Mesenchymal stem cell (in vitro differentiated cells and primary cell): ENCODE measurements at regions not wholly inside any gene's neighbourhood (a gene's known extent, or its start where the extent isn't known, plus 50 kb on each side); places are given as distances from the start of the nearest gene placed in this dataset.

Source experiments
- DNase-seq: peaks from one replicate; pipeline ENCODE4 v3.0.0-alpha.2; 2013
- H2AFZ ChIP-seq: one replicate; pipeline ENCODE4 v1.6.1; 2013; ENCODE audit warnings: low read depth, mild to moderate bottlenecking, control low read depth, inconsistent platforms, low read length, moderate library complexity
- H2AK5ac ChIP-seq: 2 replicates; pipeline ENCODE4 v1.6.1; 2013; ENCODE audit warnings: low read length, moderate library complexity, mild to moderate bottlenecking, inconsistent platforms; ENCODE audit not compliant: severe bottlenecking
- H2BK120ac ChIP-seq: one replicate; pipeline ENCODE4 v1.6.1; 2013; ENCODE audit warnings: low read depth, mild to moderate bottlenecking, inconsistent platforms, low read length, moderate library complexity
- H2BK12ac ChIP-seq, 2 experiments: one replicate each; pipeline ENCODE4 v1.6.1; 2013; ENCODE audit warnings: inconsistent platforms in 2 of 2, low read length in 2 of 2, mild to moderate bottlenecking in 2 of 2, moderate library complexity in 2 of 2, control low read depth in 1 of 2
- H2BK15ac ChIP-seq: one replicate; pipeline ENCODE4 v1.6.1; 2013; ENCODE audit warnings: mild to moderate bottlenecking, low read depth, inconsistent platforms; ENCODE audit not compliant: poor library complexity, severe bottlenecking
- H2BK5ac ChIP-seq: 2 replicates; pipeline ENCODE4 v1.6.1; 2013; ENCODE audit warnings: low read depth, mild to moderate bottlenecking, low read length, control low read depth, inconsistent platforms; ENCODE audit not compliant: poor library complexity, severe bottlenecking
- H3K14ac ChIP-seq, 2 experiments: one replicate each; pipeline ENCODE4 v1.6.1; 2013; ENCODE audit warnings: inconsistent platforms in 2 of 2, low read length in 2 of 2, control low read depth in 1 of 2, mild to moderate bottlenecking in 1 of 2, moderate library complexity in 1 of 2
- H3K18ac ChIP-seq, 2 experiments: one replicate each; pipeline ENCODE4 v1.6.1; 2013; ENCODE audit warnings: inconsistent platforms in 2 of 2, low read length in 2 of 2, control low read depth in 1 of 2, low read depth in 1 of 2, mild to moderate bottlenecking in 1 of 2
- H3K23ac ChIP-seq, 2 experiments: one replicate each; pipeline ENCODE4 v1.6.1; 2013; ENCODE audit warnings: inconsistent platforms in 2 of 2, low read length in 2 of 2, mild to moderate bottlenecking in 2 of 2, moderate library complexity in 2 of 2, control low read depth in 1 of 2
- H3K27ac ChIP-seq: 2 replicates; pipeline ENCODE4 v1.5.1; 2013; ENCODE audit warnings: mild to moderate bottlenecking, moderate library complexity, low read length, control low read depth, inconsistent platforms; ENCODE audit not compliant: poor library complexity, severe bottlenecking
- H3K27me3 ChIP-seq, 2 experiments: 2 replicates each; pipeline versions ENCODE4 v1.6.1 to v1.7.0; 2013; ENCODE audit warnings: low read length in 2 of 2, mild to moderate bottlenecking in 2 of 2, moderate library complexity in 2 of 2, control low read depth in 1 of 2, inconsistent platforms in 1 of 2; ENCODE audit not compliant: control insufficient read depth in 1 of 2, insufficient read depth in 1 of 2
- H3K36me3 ChIP-seq, 2 experiments: 2 replicates each; pipeline versions ENCODE4 v1.6.1 to v1.7.0; 2013; ENCODE audit warnings: low read length in 2 of 2, control low read depth in 1 of 2, inconsistent platforms in 1 of 2, low read depth in 1 of 2, mild to moderate bottlenecking in 1 of 2; ENCODE audit not compliant: insufficient read depth in 2 of 2, control insufficient read depth in 1 of 2
- H3K4ac ChIP-seq, 2 experiments: one replicate each; pipeline ENCODE4 v1.6.1; 2013; ENCODE audit warnings: inconsistent platforms in 2 of 2, low read length in 2 of 2, mild to moderate bottlenecking in 2 of 2, moderate library complexity in 2 of 2, control low read depth in 1 of 2, low read depth in 1 of 2
- H3K4me1 ChIP-seq: 2 replicates; pipeline ENCODE4 v1.6.1; 2013; ENCODE audit warnings: low read depth, low read length, control low read depth; ENCODE audit not compliant: control insufficient read depth, insufficient read depth
- H3K4me2 ChIP-seq: 2 replicates; pipeline ENCODE4 v1.6.1; 2013; ENCODE audit warnings: low read length, mild to moderate bottlenecking, inconsistent platforms; ENCODE audit not compliant: poor library complexity, severe bottlenecking
- H3K4me3 ChIP-seq, 2 experiments: 2 replicates each; pipeline versions ENCODE4 v1.5.1 to v1.7.0; 2013; ENCODE audit warnings: low read length in 2 of 2, mild to moderate bottlenecking in 2 of 2, control low read depth in 1 of 2, low read depth in 1 of 2; ENCODE audit not compliant: insufficient read depth in 1 of 2
- H3K79me1 ChIP-seq: replicated peaks from 2 replicates; pipeline ENCODE4 v1.6.1; 2013; ENCODE audit warnings: mild to moderate bottlenecking, control low read depth, low read length, inconsistent platforms; ENCODE audit not compliant: poor library complexity, severe bottlenecking
- H3K9ac ChIP-seq: 2 replicates; pipeline ENCODE4 v1.7.0; 2013; ENCODE audit warnings: mild to moderate bottlenecking, low read length, moderate library complexity
- H3K9me3 ChIP-seq: 2 replicates; pipeline ENCODE4 v1.7.0; 2013; ENCODE audit warnings: mild to moderate bottlenecking, low read length; ENCODE audit not compliant: control insufficient read depth
- H4K8ac ChIP-seq: one replicate; pipeline ENCODE4 v1.6.1; 2013; ENCODE audit warnings: inconsistent platforms, mild to moderate bottlenecking, low read length, moderate library complexity
- H4K91ac ChIP-seq: one replicate; pipeline ENCODE4 v1.6.1; 2013; ENCODE audit warnings: mild to moderate bottlenecking, low read length, inconsistent platforms
- WGBS: methylation state at CpG from one replicate; pipeline ENCODE4 v1.1.7; 2013; ENCODE audit warnings: mixed read lengths; 5-methylcytosine and 5-hydroxymethylcytosine counted together

DNA sequence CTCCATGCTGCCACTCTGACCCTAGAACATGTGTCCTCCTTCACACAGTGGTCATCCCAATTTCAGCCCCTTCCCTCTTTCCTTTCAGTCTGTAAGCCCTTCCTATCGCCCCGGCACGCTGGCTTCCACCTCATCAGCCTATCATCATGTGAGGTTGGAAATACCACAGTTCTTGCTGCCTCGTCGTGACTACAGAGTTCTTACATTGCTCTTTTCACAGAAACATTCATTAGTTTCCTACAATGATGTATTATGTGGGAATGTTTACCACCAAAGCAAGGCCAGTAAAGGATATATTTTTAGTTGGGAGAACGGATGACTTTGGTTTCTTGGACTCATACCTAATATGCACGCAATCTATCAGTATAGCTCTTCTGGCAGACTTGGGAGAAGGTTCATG is 169.5 kb upstream of the BOD1L1 start:
- Histone ChIP-seq H3K18ac (no peak overlapping the region), H3K9ac (no peak overlapping the region), H2AFZ (no peak overlapping the region), H3K27ac (no peak overlapping the region), H3K4ac (no peak overlapping the region), H3K9me3 (no peaks in the 10 kb centered on the region), H2BK15ac (no peak overlapping the region), H2AK5ac (no peak overlapping the region), H3K4me3 (no peak overlapping the region), H3K4me2 (no peak overlapping the region), H3K27me3 (no peaks in the 10 kb centered on the region), H3K36me3 (no peaks in the 10 kb centered on the region), H3K23ac (no peak overlapping the region), H3K4me1 (no peaks in the 10 kb centered on the region), H4K8ac (no peak overlapping the region), H2BK120ac (no peak overlapping the region), H3K79me1 (no peaks in the 10 kb centered on the region), H4K91ac (no peak overlapping the region), H2BK5ac (no peak overlapping the region), H2BK12ac (no peak overlapping the region), H3K14ac (no peak overlapping the region)
- DNase-seq = no peak
- 77% methylated on average over 5 of the region's 7 CpGs for WGBS

DNA sequence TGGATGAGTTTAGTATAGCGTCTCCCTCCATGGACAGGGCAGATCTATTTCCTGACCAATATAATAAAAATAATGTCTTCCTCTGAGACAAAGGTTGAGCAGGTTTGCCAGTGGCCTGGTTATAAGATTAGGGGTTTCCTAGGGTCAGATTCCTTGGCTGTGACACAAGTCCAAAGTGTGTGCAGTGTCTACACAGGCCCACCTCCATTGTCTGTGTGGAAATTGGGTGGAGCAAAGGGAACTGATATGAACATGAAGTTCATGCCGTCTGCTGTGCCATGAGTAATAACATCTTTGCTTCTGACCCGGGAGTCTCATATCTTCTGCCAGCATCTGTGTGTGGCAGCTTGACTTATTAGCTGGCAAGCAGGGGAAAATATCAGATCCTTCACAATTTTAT is 187.7 kb upstream of the BOD1L1 start:
- Histone ChIP-seq H3K14ac (no peak overlapping the region), H3K36me3 (no peaks in the 10 kb centered on the region), H3K4me2 (no peak overlapping the region), H3K27ac (no peak overlapping the region), H3K4ac (no peak overlapping the region), H2BK12ac (no peak overlapping the region), H4K8ac (no peak overlapping the region), H2BK120ac (no peak overlapping the region), H2BK15ac (no peak overlapping the region), H3K23ac (no peak overlapping the region), H3K4me1 (no peaks in the 10 kb centered on the region), H3K79me1 (no peaks in the 10 kb centered on the region), H3K9me3 (peaks cover under 1% of the 10 kb centered on the region), H2BK5ac (no peak overlapping the region), H2AFZ (no peak overlapping the region), H3K18ac (no peak overlapping the region), H3K4me3 (no peak overlapping the region), H4K91ac (no peak overlapping the region), H2AK5ac (no peak overlapping the region), H3K9ac (no peak overlapping the region), H3K27me3 (no peaks in the 10 kb centered on the region)
- 100% methylated on average over 1 of the region's 3 CpGs for WGBS
- no peak for DNase-seq

DNA sequence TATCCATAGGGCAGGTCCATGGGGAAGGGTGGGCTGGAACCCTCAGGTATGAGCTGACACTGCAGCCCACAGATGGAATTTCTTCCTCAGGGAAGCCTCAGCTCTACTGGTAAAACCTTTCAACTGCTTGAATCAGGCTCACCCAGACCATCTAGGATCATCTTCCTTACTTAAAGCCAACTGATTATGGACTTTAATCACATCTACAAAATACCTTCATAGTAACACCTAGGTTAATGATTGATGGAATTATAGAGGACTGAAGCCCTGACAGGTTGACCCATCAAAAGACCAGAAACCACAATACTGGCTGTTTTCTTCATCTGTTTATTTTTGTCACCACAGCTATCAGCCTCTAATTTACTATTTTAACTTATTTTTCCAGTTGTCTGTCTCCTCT is 188.9 kb upstream of the BOD1L1 start:
- no peak overlapping the region for H2AK5ac ChIP-seq
- H3K14ac ChIP-seq = no peak overlapping the region
- H2AFZ ChIP-seq = no peak overlapping the region
- no peak overlapping the region for H2BK15ac ChIP-seq
- no peaks in the 10 kb centered on the region for H3K36me3 ChIP-seq
- no peak overlapping the region for H4K8ac ChIP-seq
- no peak overlapping the region for H2BK5ac ChIP-seq
- H3K4me3 ChIP-seq = no peak overlapping the region
- H4K91ac ChIP-seq = no peak overlapping the region
- H2BK12ac ChIP-seq = no peak overlapping the region
- H3K79me1 ChIP-seq = no peaks in the 10 kb centered on the region
- no peak overlapping the region for H3K4ac ChIP-seq
- DNase-seq = no peak
- no peaks in the 10 kb centered on the region for H3K4me1 ChIP-seq
- no peak overlapping the region for H3K4me2 ChIP-seq
- peaks cover 4% of the 10 kb centered on the region for H3K9me3 ChIP-seq
- no peak overlapping the region for H3K18ac ChIP-seq
- H3K9ac ChIP-seq = no peak overlapping the region
- H3K27me3 ChIP-seq = no peaks in the 10 kb centered on the region
- H3K27ac ChIP-seq = no peak overlapping the region
- H3K23ac ChIP-seq = no peak overlapping the region
- H2BK120ac ChIP-seq = no peak overlapping the region

DNA sequence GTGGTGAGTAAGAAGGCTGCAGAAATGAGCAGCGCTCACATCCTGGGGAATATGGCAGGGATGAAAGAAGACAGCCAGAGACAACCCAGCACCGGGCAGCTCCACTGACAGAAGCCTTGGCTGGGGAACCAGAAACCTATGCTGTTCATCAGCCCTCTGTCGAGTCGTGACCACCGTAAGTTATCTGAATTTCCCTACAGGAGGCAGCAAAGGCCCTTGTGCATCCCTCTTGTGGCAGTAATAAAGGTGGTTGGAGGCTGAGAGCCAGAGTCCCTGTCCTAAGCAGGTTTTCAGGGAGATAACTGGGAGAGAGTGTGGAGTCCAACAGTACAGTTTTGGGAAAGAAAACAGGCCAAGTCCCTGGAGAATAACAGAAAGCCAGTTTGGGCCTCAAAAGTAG is 194.0 kb upstream of the BOD1L1 start:
- WGBS = 70% methylated on average over 5 of the region's 5 CpGs
- Histone ChIP-seq H3K9me3 (peaks cover 42% of the 10 kb centered on the region), H3K23ac (no peak overlapping the region), H4K8ac (no peak overlapping the region), H3K4me1 (no peaks in the 10 kb centered on the region), H3K4ac (no peak overlapping the region), H2BK15ac (no peak overlapping the region), H3K4me2 (no peak overlapping the region), H3K36me3 (no peaks in the 10 kb centered on the region), H3K4me3 (no peak overlapping the region), H4K91ac (no peak overlapping the region), H3K27me3 (no peaks in the 10 kb centered on the region), H2AFZ (no peak overlapping the region), H3K18ac (no peak overlapping the region), H2BK120ac (no peak overlapping the region), H2AK5ac (no peak overlapping the region), H3K79me1 (no peaks in the 10 kb centered on the region), H2BK12ac (no peak overlapping the region), H3K9ac (no peak overlapping the region), H3K14ac (no peak overlapping the region), H2BK5ac (no peak overlapping the region), H3K27ac (no peak overlapping the region)
- peak; percentile 2 for DNase-seq
